Esophagus squamous epithelium (tissue), 4 donors: ENCODE measurements at regions not wholly inside any gene's neighbourhood (a gene's known extent, or its start where the extent isn't known, plus 50 kb on each side); places are given as distances from the start of the nearest gene placed in this dataset.

Experiments used
- POLR2A ChIP-seq, 4 donors: fragments of 450-650 bp; IDR thresholded peaks; one replicate each; pipeline ENCODE4 v1.6.1; 2017; ENCODE audit warnings: antibody characterized with exemption in 4 of 4, mild to moderate bottlenecking in 4 of 4, moderate library complexity in 3 of 4
- TF ChIP-seq, protein P1 (sequence below), 6 experiments: fragments of 450-650 bp in 4 of 6; fragments of 200-600 bp in 2 of 6; sonication (generic) in 2 of 6; IDR thresholded peaks; one replicate each; pipeline ENCODE4 v1.5.1; 2016 to 2019; ENCODE audit warnings: antibody characterized with exemption in 6 of 6, mild to moderate bottlenecking in 4 of 6, moderate library complexity in 4 of 6

GRCh38 chr4:108546728-108547127 lies 73.6 kb upstream of the RPL34 start:
- TF ChIP-seq, protein P1, sequence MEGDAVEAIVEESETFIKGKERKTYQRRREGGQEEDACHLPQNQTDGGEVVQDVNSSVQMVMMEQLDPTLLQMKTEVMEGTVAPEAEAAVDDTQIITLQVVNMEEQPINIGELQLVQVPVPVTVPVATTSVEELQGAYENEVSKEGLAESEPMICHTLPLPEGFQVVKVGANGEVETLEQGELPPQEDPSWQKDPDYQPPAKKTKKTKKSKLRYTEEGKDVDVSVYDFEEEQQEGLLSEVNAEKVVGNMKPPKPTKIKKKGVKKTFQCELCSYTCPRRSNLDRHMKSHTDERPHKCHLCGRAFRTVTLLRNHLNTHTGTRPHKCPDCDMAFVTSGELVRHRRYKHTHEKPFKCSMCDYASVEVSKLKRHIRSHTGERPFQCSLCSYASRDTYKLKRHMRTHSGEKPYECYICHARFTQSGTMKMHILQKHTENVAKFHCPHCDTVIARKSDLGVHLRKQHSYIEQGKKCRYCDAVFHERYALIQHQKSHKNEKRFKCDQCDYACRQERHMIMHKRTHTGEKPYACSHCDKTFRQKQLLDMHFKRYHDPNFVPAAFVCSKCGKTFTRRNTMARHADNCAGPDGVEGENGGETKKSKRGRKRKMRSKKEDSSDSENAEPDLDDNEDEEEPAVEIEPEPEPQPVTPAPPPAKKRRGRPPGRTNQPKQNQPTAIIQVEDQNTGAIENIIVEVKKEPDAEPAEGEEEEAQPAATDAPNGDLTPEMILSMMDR (IDR thresholded peaks at IDR 0.05), result no peak
- TF ChIP-seq POLR2A (IDR thresholded peaks at IDR 0.05), result no peak
